A673 (cell line): ENCODE measurements at regions not wholly inside any gene's neighbourhood (a gene's known extent, or its start where the extent isn't known, plus 50 kb on each side); places are given as distances from the start of the nearest gene placed in this dataset.

Experiments used
- BruUV-seq: library from RNA; stranded (reverse); fragments of 400-500 nt; replicated peaks from 2 replicates; lab custom pipeline; 2021; lab: Mats Ljungman, UMichigan
- CTCF ChIA-PET: fragments of 300-600 bp; sonication (Branson Sonifier 250); formaldehyde crosslinking; loops from one replicate; lab custom pipeline; 2022; ENCODE audit warnings: antibody characterized with exemption; lab: Charles Lee
- POLR2A ChIA-PET: fragments of 300-600 bp; sonication (Branson Sonifier 250); formaldehyde crosslinking; loops from one replicate; lab custom pipeline; 2022; ENCODE audit warnings: antibody characterized with exemption; ENCODE audit not compliant: low non-redundant PET; lab: Charles Lee
- DNase-seq: peaks from one replicate; pipeline ENCODE4 v3.0.0-alpha.2; 2015; ENCODE audit warnings: low spot score
- H3K27ac ChIP-seq: fragments of 200-600 bp; sonication (generic); 2 replicates; pipeline ENCODE4 v1.5.1; 2016; ENCODE audit warnings: mixed run types, low read depth, mild to moderate bottlenecking, mixed read lengths, antibody characterized with exemption, low read length; ENCODE audit not compliant: poor library complexity, severe bottlenecking
- H3K27me3 ChIP-seq: fragments of 200-600 bp; sonication (generic); replicated peaks from 2 replicates; pipeline ENCODE4 v1.6.1; 2017; ENCODE audit warnings: mixed run types, low read depth, mild to moderate bottlenecking, mixed read lengths, antibody characterized with exemption, low read length; ENCODE audit not compliant: insufficient read depth, poor library complexity
- H3K36me3 ChIP-seq: fragments of 200-600 bp; sonication (generic); 2 replicates; pipeline ENCODE4 v1.6.1; 2016; ENCODE audit warnings: mixed run types, mild to moderate bottlenecking, mixed read lengths, antibody characterized with exemption, low read length; ENCODE audit not compliant: insufficient read depth, poor library complexity, severe bottlenecking
- H3K4me1 ChIP-seq: fragments of 200-600 bp; sonication (generic); 2 replicates; pipeline ENCODE4 v1.6.1; 2017; ENCODE audit warnings: mixed run types, mild to moderate bottlenecking, mixed read lengths, antibody characterized with exemption, low read length; ENCODE audit not compliant: insufficient read depth, poor library complexity, severe bottlenecking
- H3K4me3 ChIP-seq: fragments of 200-600 bp; sonication (generic); 2 replicates; pipeline ENCODE4 v1.5.1; 2016; ENCODE audit warnings: low read depth, mixed run types, mild to moderate bottlenecking, mixed read lengths, low read length; ENCODE audit not compliant: poor library complexity, severe bottlenecking
- H3K9me3 ChIP-seq: fragments of 200-600 bp; sonication (generic); 2 replicates; pipeline ENCODE4 v1.6.1; 2016; ENCODE audit warnings: mixed run types, low read depth, mild to moderate bottlenecking, mixed read lengths, antibody characterized with exemption, low read length; ENCODE audit not compliant: poor library complexity, severe bottlenecking
- EZH2 ChIP-seq: fragments of 200-600 bp; sonication (generic); IDR thresholded peaks from 2 replicates; pipeline ENCODE4 v1.6.1; 2017; ENCODE audit warnings: borderline replicate concordance, low read depth, mild to moderate bottlenecking, mixed read lengths, antibody characterized with exemption, low read length; ENCODE audit not compliant: poor library complexity, severe bottlenecking
- intact Hi-C: fragments of 100-400 bp; cut with micrococcal nuclease; formaldehyde crosslinking; loops from one replicate; pipeline ENCODE4 v1.10.0; 2022; ENCODE audit not compliant: unreplicated experiment
- TF ChIP-seq, protein P1 (sequence below): fragments of 300-800, 200-600 bp; sonication (generic); conservative IDR thresholded peaks from 2 replicates; pipeline ENCODE4 v1.5.1; 2017; ENCODE audit warnings: low read depth, mild to moderate bottlenecking, antibody characterized with exemption, low read length, moderate library complexity, mixed read lengths

DNA sequence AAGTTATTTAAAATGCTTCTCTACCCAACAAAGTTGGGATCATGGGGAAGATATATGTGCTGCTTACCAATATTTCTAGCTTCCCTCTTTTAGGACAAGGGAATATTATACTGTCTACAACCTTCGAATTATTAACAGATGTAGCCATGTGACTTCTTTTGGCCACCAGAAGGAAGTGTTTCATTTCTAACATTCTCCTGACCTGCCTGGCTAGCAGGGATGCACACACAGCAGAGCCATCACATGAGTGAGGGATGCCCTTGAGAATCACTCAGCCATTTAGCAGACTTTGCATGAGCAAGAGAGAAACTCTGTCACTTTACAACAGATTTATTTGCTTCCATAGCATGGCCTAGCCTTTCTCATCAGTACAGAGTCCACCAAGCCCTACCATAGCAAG, 230.7 kb upstream of the MARCKS start:
- no peak overlapping the region for H3K27ac ChIP-seq
- H3K4me3 ChIP-seq, result no peak overlapping the region
- H3K27me3 ChIP-seq, result no peaks in the 10 kb centered on the region
- POLR2A ChIA-PET, result no interaction called here
- TF ChIP-seq, protein P1, sequence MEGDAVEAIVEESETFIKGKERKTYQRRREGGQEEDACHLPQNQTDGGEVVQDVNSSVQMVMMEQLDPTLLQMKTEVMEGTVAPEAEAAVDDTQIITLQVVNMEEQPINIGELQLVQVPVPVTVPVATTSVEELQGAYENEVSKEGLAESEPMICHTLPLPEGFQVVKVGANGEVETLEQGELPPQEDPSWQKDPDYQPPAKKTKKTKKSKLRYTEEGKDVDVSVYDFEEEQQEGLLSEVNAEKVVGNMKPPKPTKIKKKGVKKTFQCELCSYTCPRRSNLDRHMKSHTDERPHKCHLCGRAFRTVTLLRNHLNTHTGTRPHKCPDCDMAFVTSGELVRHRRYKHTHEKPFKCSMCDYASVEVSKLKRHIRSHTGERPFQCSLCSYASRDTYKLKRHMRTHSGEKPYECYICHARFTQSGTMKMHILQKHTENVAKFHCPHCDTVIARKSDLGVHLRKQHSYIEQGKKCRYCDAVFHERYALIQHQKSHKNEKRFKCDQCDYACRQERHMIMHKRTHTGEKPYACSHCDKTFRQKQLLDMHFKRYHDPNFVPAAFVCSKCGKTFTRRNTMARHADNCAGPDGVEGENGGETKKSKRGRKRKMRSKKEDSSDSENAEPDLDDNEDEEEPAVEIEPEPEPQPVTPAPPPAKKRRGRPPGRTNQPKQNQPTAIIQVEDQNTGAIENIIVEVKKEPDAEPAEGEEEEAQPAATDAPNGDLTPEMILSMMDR, result no peak
- no peak for TF ChIP-seq EZH2
- H3K36me3 ChIP-seq, result no peaks in the 10 kb centered on the region
- H3K4me1 ChIP-seq, result no peaks in the 10 kb centered on the region
- intact Hi-C loops, result no loop called here
- DNase-seq, result no peak
- CTCF ChIA-PET, result no interaction called here
- BruUV-seq, result no TSS peak
- no peaks in the 10 kb centered on the region for H3K9me3 ChIP-seq

DNA sequence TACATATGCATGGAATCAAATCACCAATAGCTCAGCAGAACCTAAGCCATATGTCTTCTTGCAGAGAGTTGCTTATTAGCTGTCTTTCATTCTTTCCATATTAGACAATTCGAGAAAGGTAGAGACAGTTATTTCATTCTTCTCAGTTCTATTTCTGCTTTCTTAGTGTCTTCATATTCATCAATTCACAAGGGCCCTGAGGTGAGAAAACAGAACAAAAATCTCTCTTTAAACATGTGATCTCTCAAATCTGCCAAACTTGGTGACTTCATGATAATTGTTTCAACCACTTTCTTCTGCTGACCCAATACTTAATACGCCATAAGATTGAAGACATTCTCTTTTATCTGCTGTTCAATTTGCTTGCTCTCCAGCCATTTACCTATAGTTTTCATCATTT, 229.7 kb upstream of the MARCKS start:
- no peak overlapping the region for H3K27ac ChIP-seq
- no peak for DNase-seq
- H3K4me3 ChIP-seq, result no peak overlapping the region
- ChIA-PET CTCF (no interaction called here), POLR2A (interaction anchor here (0.6 kb wide), 1 partner anchor 729 kb away, joined by 4 read pairs; no protein-coding TSS in a partner anchor)
- H3K4me1 ChIP-seq, result peaks cover 6% of the 10 kb centered on the region
- BruUV-seq, result no TSS peak
- intact Hi-C loops, result no loop called here
- H3K36me3 ChIP-seq, result no peaks in the 10 kb centered on the region
- no peaks in the 10 kb centered on the region for H3K27me3 ChIP-seq
- TF ChIP-seq, protein P1, result no peak
- TF ChIP-seq EZH2, result no peak
- H3K9me3 ChIP-seq, result no peaks in the 10 kb centered on the region

DNA sequence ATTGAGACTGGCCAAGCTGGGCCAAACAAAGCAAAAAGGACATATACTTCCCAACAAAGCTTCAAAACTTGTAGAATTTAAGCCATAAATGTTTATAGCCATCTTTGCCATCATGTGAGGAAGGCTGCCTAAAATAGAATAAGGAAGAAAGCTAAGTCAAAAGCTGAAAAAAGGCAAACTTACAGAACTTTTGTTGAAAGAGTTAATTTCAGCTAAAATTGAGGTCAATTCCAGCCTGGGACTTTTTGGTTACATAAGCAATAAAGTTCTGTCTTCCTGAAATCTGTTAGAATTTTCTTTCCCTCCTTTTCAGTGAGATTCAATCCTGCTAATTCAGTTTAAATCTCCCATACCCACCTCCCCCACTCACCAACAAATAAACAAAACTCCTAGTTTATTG, 227.9 kb upstream of the MARCKS start:
- CTCF ChIA-PET, result no interaction called here
- H3K4me1 ChIP-seq, result peaks cover 6% of the 10 kb centered on the region
- no peak overlapping the region for H3K4me3 ChIP-seq
- no peak overlapping the region for H3K27ac ChIP-seq
- DNase-seq, result no peak
- no peaks in the 10 kb centered on the region for H3K27me3 ChIP-seq
- TF ChIP-seq, protein P1, result no peak
- TF ChIP-seq EZH2, result no peak
- H3K36me3 ChIP-seq, result no peaks in the 10 kb centered on the region
- POLR2A ChIA-PET, result no interaction called here
- BruUV-seq, result no TSS peak
- no peaks in the 10 kb centered on the region for H3K9me3 ChIP-seq
- intact Hi-C loops, result no loop called here
